H9 (cell line): ENCODE measurements at regions not wholly inside any gene's neighbourhood (a gene's known extent, or its start where the extent isn't known, plus 50 kb on each side); places are given as distances from the start of the nearest gene placed in this dataset.
"Not testable (repeated sequence)": the region's sequence is repeated elsewhere in the genome, so short reads cannot be mapped to it uniquely, and the experiment has no call there.

Experiments
- DNase-seq: peaks from one replicate; pipeline ENCODE4 v3.0.0-alpha.2; 2017
- H2AFZ ChIP-seq: one replicate; pipeline ENCODE4 v1.6.1; 2013; ENCODE audit warnings: mild to moderate bottlenecking, low read length, control low read depth, moderate library complexity
- H2AK5ac ChIP-seq: 2 replicates; pipeline ENCODE4 v1.6.1; 2013; ENCODE audit warnings: low read length, control low read depth, mixed read lengths; ENCODE audit not compliant: insufficient read length
- H2BK120ac ChIP-seq: one replicate; pipeline ENCODE4 v1.6.1; 2013; ENCODE audit warnings: low read depth, mild to moderate bottlenecking, low read length, control low read depth, inconsistent platforms; ENCODE audit not compliant: poor library complexity, severe bottlenecking
- H2BK12ac ChIP-seq: 2 replicates; pipeline ENCODE4 v1.6.1; 2013; ENCODE audit warnings: low read length, control low read depth, mixed read lengths, low read depth; ENCODE audit not compliant: insufficient read length
- H2BK15ac ChIP-seq: 2 replicates; pipeline ENCODE4 v1.6.1; 2013; ENCODE audit warnings: low read depth, low read length, control low read depth
- H2BK20ac ChIP-seq: one replicate; pipeline ENCODE4 v1.6.1; 2013; ENCODE audit warnings: low read depth, mild to moderate bottlenecking, low read length, control low read depth, inconsistent platforms; ENCODE audit not compliant: poor library complexity, severe bottlenecking
- H2BK5ac ChIP-seq: 2 replicates; pipeline ENCODE4 v1.6.1; 2013; ENCODE audit warnings: low read length, control low read depth, mixed read lengths; ENCODE audit not compliant: insufficient read length
- H3K14ac ChIP-seq: 2 replicates; pipeline ENCODE4 v1.6.1; 2013; ENCODE audit warnings: low read length, control low read depth; ENCODE audit not compliant: insufficient read depth
- H3K18ac ChIP-seq: 2 replicates; pipeline ENCODE4 v1.6.1; 2013; ENCODE audit warnings: low read depth, mild to moderate bottlenecking, mixed read lengths, low read length, control low read depth; ENCODE audit not compliant: insufficient read length
- H3K23ac ChIP-seq: 2 replicates; pipeline ENCODE4 v1.6.1; 2013; ENCODE audit warnings: low read length, control low read depth, mixed read lengths, low read depth; ENCODE audit not compliant: insufficient read length
- H3K23me2 ChIP-seq: 2 replicates; pipeline ENCODE4 v1.6.1; 2013; ENCODE audit warnings: low read depth, mild to moderate bottlenecking, mixed read lengths, low read length, control low read depth; ENCODE audit not compliant: insufficient read length, poor library complexity, severe bottlenecking
- H3K27ac ChIP-seq: 2 replicates; pipeline ENCODE4 v1.5.1; 2013; ENCODE audit warnings: low read length, control low read depth, mixed read lengths, low read depth; ENCODE audit not compliant: insufficient read length
- H3K27me3 ChIP-seq: 2 replicates; pipeline ENCODE4 v1.6.1; 2013; ENCODE audit warnings: low read length, control low read depth, inconsistent platforms; ENCODE audit not compliant: insufficient read depth
- H3K4ac ChIP-seq: 2 replicates; pipeline ENCODE4 v1.6.1; 2013; ENCODE audit warnings: low read depth, mild to moderate bottlenecking, control low read depth, inconsistent platforms, low read length, moderate library complexity
- H3K4me1 ChIP-seq: 2 replicates; pipeline ENCODE4 v1.6.1; 2013; ENCODE audit warnings: low read length, control low read depth, inconsistent platforms; ENCODE audit not compliant: insufficient read depth
- H3K4me2 ChIP-seq: 2 replicates; pipeline ENCODE4 v1.6.1; 2013; ENCODE audit warnings: low read length, control low read depth, mixed read lengths; ENCODE audit not compliant: insufficient read length, insufficient read depth
- H3K56ac ChIP-seq: 2 replicates; pipeline ENCODE4 v1.6.1; 2013; ENCODE audit warnings: low read depth, mild to moderate bottlenecking, mixed read lengths, low read length, control low read depth; ENCODE audit not compliant: insufficient read length
- H3K79me1 ChIP-seq: 2 replicates; pipeline ENCODE4 v1.6.1; 2013; ENCODE audit warnings: low read depth, mild to moderate bottlenecking, moderate library complexity, low read length, control low read depth, inconsistent platforms; ENCODE audit not compliant: insufficient read depth, poor library complexity, severe bottlenecking
- H3K79me2 ChIP-seq: 2 replicates; pipeline ENCODE4 v1.6.1; 2013; ENCODE audit warnings: low read length, control low read depth, inconsistent platforms; ENCODE audit not compliant: insufficient read depth
- H3K9ac ChIP-seq: 2 replicates; pipeline ENCODE4 v1.6.1; 2013; ENCODE audit warnings: low read length, control low read depth, mixed read lengths; ENCODE audit not compliant: insufficient read length; ENCODE audit errors: extremely low read depth
- H3K9me3 ChIP-seq: one replicate; pipeline ENCODE4 v1.6.1; 2013; ENCODE audit warnings: low read depth, low read length, inconsistent platforms; ENCODE audit not compliant: control insufficient read depth
- H3T11ph ChIP-seq: one replicate; pipeline ENCODE4 v1.6.1; 2013; ENCODE audit warnings: mild to moderate bottlenecking, low read length, control low read depth, inconsistent platforms
- H4K20me1 ChIP-seq: one replicate; pipeline ENCODE4 v1.6.1; 2013; ENCODE audit not compliant: control insufficient read depth, insufficient read length, insufficient read depth
- H4K5ac ChIP-seq: 2 replicates; pipeline ENCODE4 v1.6.1; 2013; ENCODE audit warnings: low read depth, mild to moderate bottlenecking, mixed read lengths, low read length, control low read depth; ENCODE audit not compliant: insufficient read length
- H4K8ac ChIP-seq: replicated peaks from 2 replicates; pipeline ENCODE4 v1.6.1; 2013; ENCODE audit warnings: low read length, control low read depth, mixed read lengths, low read depth; ENCODE audit not compliant: insufficient read length
- H4K91ac ChIP-seq: 2 replicates; pipeline ENCODE4 v1.6.1; 2013; ENCODE audit warnings: low read depth, mild to moderate bottlenecking, moderate library complexity, mixed read lengths, low read length, control low read depth; ENCODE audit not compliant: insufficient read length
- H3K27ac Mint-ChIP-seq, 3 experiments: 2 replicates in 2 of 3; 3 replicates in 1 of 3; pipeline ENCODE4 v1.8.0; 2020 to 2021; ENCODE audit warnings: mixed read lengths in 3 of 3, mild to moderate bottlenecking in 1 of 3, moderate library complexity in 1 of 3
- H3K27me3 Mint-ChIP-seq: 2 replicates; pipeline ENCODE4 v1.8.0; 2021; ENCODE audit warnings: low read depth, mild to moderate bottlenecking, moderate library complexity, mixed read lengths
- H3K36me3 Mint-ChIP-seq, 3 experiments: 2 replicates in 2 of 3; 3 replicates in 1 of 3; pipeline ENCODE4 v1.8.0; 2020 to 2021; ENCODE audit warnings: low read depth in 3 of 3, mixed read lengths in 3 of 3; ENCODE audit not compliant: insufficient read depth in 1 of 3
- H3K4me1 Mint-ChIP-seq, 2 experiments: 2 replicates each; pipeline ENCODE4 v1.8.0; 2020; ENCODE audit warnings: mixed read lengths in 2 of 2
- H3K4me3 Mint-ChIP-seq, 2 experiments: 2 replicates in 1 of 2; 3 replicates in 1 of 2; pipeline ENCODE4 v1.8.0; 2020 to 2021; ENCODE audit warnings: mild to moderate bottlenecking in 2 of 2, mixed read lengths in 2 of 2, moderate library complexity in 1 of 2
- H3K9me3 Mint-ChIP-seq, 2 experiments: 2 replicates in 1 of 2; 3 replicates in 1 of 2; pipeline ENCODE4 v1.8.0; 2020; ENCODE audit warnings: mild to moderate bottlenecking in 2 of 2, mixed read lengths in 2 of 2, moderate library complexity in 1 of 2
- WGBS: extraction: QIAGEN DNeasy Blood & Tissue Kit; methylation state at CpG from one replicate; pipeline ENCODE4 v1.1.7; 2013; ENCODE audit warnings: missing lambda C conversion rate, low lambda C conversion rate, mixed read lengths; ENCODE audit not compliant: insufficient read length; ENCODE audit errors: extremely low coverage; 5-methylcytosine and 5-hydroxymethylcytosine counted together

DNA sequence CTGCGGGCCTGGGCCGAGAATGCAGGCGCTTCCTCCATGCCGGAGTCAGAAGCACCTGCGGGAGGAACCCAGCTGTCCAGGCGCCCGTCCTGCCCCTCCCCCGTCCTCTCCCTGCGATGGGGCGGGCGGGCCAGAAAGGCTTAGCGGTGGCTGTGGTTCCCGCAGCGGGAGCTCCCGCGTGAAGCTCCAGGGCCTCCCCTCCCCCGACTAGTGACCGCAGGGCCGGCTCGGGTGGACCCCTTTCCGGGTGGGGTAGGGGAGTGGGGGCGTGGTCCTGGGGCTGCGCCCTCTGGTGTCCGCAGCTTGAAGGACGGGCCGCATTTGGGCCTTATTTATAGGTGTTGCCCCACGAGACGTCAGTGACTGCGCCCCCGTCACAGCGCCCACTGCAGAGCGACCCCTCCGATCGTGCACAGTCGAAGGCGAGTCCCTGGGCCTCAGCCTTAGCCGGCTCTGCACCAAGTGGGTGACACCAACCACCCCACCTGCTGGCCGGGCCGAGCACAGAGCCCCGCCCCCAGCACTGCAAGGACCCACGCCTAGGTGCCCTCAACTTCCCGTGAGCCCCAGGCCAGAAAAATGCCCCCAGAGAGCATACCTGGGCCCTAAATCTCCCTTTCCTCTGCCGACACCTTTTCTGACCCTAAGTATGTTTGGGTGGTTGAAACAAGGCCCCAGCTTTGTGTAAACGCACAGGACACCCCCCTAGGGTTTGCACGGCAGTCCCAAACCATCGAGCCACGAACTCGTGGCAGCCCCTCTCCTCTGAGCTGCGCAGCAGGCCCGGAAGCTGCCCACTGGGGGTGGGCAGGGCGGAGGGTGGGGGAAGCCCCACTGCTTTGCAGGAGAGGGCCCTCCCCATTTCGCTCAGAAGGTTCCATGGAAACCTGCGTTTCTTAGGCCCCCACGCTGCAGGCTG lies 252.4 kb downstream of the ANKRD30B start:
- H3K56ac ChIP-seq, H2AK5ac ChIP-seq, H2BK15ac ChIP-seq, H3K36me3 Mint-ChIP-seq, H4K20me1 ChIP-seq, H3K23me2 ChIP-seq, H3K27ac ChIP-seq, H4K91ac ChIP-seq, H2BK5ac ChIP-seq, H3K4me3 Mint-ChIP-seq, H3K27ac Mint-ChIP-seq, H3K4ac ChIP-seq, DNase-seq, H2BK120ac ChIP-seq, H2AFZ ChIP-seq, H4K8ac ChIP-seq, H4K5ac ChIP-seq, H3K23ac ChIP-seq, H3K4me2 ChIP-seq, H3K79me2 ChIP-seq, H3K4me1 Mint-ChIP-seq, H3K27me3 Mint-ChIP-seq, H3K4me1 ChIP-seq, H3K27me3 ChIP-seq, H3K79me1 ChIP-seq, H3K14ac ChIP-seq, H2BK12ac ChIP-seq, H3K9ac ChIP-seq, H2BK20ac ChIP-seq, H3T11ph ChIP-seq, H3K18ac ChIP-seq: not testable (repeated sequence)
- no CpG with 5 or more reads among the region's 54 CpGs for WGBS
- peaks cover 53 to 75% of the 10 kb centered on the region in 2 experiments for H3K9me3 Mint-ChIP-seq
- H3K9me3 ChIP-seq, result peaks cover 34% of the 10 kb centered on the region

DNA sequence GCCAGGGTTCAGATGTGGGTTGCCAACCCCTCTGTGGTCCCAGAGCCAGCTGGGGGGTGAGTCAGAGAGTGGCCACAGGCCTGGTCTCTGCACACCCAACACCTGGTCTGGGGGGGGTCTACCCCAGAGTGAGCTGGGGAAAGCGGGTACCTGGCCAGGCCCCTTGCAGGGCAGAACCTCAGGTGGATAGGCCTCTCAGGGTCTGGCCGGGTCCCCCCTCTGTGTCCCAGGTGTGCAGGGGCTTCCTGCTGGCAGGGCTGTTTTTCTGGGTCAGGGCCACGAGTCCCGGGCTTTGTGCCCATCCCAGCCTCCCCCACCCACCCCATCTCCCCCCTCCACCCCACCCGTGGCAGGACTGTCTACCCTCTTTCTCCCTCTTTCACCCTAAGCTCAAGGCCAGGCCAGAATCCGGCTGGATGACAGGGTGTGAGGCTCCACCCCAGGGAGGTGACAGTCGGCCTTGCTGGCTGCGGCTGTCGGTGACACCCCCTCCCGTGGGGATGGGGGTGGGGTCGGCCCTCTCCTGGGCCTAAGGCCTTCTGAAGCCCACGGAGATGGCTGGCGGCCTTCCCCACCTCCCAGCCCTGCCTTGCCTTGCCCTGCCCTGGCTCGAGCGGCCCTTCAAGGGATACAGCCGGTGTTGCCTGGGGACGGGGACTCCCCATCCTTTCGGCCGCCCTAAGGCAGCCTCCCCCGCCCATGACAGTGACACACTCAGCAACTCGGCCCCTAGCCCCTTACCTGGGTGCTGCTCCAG lies 253.2 kb downstream of the ANKRD30B start:
- not testable (repeated sequence) for H2BK5ac ChIP-seq, H4K5ac ChIP-seq, H2AK5ac ChIP-seq, H3K9ac ChIP-seq, H3K27me3 ChIP-seq, H3K27ac Mint-ChIP-seq, H4K91ac ChIP-seq, H3T11ph ChIP-seq, H4K8ac ChIP-seq, H3K79me2 ChIP-seq, H3K27ac ChIP-seq, H3K4ac ChIP-seq, H3K27me3 Mint-ChIP-seq, H3K4me1 ChIP-seq, H3K36me3 Mint-ChIP-seq, H2AFZ ChIP-seq, H3K23ac ChIP-seq, H3K56ac ChIP-seq, H4K20me1 ChIP-seq, H2BK20ac ChIP-seq, H3K4me3 Mint-ChIP-seq, H2BK15ac ChIP-seq, DNase-seq, H3K79me1 ChIP-seq, H3K23me2 ChIP-seq, H3K18ac ChIP-seq, H2BK120ac ChIP-seq, H3K4me1 Mint-ChIP-seq, H2BK12ac ChIP-seq, H3K14ac ChIP-seq, H3K4me2 ChIP-seq
- peaks cover 36% of the 10 kb centered on the region for H3K9me3 ChIP-seq
- WGBS, result no CpG with 5 or more reads among the region's 21 CpGs
- H3K9me3 Mint-ChIP-seq, result peaks cover 49 to 75% of the 10 kb centered on the region in 2 experiments
